NOMO-1 treated with dmso at 0.1 percent for 144 hours (cell line): ENCODE measurements at regions not wholly inside any gene's neighbourhood (a gene's known extent, or its start where the extent isn't known, plus 50 kb on each side); places are given as distances from the start of the nearest gene placed in this dataset.
"Not testable (repeated sequence)": the region's sequence is repeated elsewhere in the genome, so short reads cannot be mapped to it uniquely, and the experiment has no call there.

Experiments
- DNase-seq: peaks from one replicate; lab custom pipeline; 2025; ENCODE audit not compliant: unreplicated experiment; lab: John Stamatoyannopoulos, UW

DNA sequence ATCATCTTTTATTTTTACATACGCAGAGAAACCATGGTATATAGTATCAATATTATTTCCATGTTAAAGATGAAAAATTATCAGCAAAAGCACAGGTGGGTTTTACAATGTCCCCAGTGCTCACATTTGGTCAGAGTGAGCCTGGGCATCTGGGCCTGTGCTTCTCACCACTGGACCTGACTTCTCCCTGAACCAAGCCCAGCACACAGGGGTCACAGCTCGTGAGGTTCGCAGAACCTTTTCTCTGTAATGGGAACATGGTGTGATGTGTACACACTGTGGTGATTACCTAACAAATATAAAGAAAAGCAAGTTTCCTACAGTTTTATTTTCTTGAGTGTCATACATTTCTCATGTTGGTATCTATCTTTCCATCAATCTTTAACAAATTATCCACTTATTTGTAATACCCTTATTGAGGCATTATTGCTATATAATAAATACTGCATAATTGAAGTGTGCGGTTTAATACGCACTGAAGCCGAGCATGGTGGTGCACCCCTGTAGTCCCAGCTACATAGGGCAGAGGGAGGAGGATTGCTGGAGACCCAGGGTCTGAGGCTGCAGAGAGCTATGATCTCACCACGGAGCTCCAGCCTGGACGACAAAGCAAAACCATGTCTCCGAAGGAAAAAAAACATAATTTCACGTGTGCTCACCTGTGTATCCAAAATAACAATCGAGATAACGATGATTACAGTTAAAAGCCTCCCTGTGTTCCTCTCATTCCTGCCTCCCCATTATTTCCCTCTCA, 743.2 kb downstream of the TMEM121 start:
- DNase-seq = no peak

DNA sequence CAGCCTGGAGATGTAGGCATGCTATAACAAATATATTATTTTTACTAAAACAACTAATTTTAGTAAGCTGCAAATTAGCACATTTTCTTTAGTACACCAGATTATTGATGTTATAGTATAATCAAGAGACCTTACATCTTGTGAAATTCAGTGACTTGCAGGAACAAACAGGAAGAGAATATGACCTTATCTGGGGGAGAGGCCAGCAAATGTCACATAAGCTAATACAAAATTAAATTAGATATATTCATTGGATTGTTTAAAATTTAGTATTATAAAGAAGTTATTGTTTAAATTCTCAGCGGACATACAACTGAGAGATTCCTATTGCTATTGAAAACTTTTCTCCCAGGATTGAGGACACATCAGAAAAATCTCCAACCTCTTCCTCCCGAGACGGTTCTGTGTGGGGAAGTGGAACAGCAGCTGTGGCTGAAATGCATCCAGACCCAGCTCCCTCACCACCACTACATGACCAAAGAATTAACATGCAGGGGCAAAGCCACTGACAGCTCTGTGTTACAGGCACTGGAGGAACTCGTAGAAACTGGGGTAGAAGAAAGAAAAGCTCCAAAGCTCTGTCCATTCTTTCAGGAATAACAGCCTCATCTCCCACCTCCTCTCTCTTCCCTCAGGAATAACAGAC, 744.2 kb downstream of the TMEM121 start:
- not testable (repeated sequence) for DNase-seq

DNA sequence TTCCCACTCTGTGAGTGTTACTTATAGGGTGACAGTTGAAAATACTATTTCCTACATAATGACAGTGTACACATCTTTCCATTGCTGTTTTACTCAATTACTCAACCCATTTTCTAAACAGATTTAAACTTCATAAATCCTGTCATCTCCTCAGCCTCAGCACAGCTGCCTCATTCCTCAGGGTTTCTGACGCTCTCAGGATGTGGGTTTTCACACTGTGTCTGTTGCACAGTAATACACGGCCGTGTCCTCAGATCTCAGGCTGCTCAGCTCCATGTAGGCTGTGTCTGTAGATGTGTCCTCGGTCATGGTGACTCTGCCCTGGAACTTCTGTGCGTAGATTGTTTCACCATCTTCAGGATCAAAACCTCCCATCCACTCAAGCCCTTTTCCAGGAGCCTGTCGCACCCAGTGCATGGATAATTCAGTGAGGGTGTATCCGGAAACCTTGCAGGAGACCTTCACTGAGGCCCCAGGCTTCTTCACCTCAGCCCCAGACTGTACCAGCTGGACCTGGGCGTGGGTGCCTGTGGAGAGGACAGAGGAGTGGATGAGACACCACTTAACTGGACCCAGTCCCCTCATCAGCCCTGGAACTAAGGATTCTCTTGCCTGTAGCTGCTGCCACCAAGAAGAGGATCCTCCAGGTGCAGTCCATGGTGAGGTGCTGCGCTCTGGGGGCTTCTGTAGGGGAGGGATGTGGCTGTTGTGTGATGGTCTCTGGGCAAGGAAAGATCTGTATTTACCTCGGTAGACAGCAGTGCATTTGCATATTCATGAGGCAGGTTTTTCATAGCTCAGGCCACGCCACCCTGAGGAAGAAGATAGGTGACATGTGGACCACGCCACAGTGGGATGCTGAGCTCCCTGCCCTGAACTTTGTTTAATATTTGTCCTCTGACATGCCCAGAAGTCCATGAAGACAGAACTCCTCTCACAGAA, 750.2 kb downstream of the TMEM121 start:
- DNase-seq = no peak

DNA sequence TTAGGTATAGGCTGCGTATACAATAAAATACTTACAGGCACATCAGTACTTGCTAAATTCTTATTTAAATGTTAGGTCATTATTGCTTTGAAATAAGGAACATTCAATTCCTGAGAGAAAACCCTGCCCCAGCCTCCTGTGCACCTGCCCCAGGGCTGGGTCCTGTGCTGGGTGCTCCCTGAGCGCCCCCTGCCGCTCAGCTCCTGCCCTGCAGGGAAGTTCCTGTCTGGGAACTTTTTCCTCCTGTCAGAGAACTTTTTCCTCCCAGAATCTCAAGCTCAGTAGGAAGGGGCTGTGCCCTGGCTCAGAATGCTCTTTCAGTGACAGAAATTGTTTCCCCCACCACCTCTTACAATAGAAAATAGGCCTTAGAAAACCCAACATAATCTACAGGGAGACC, 751.1 kb downstream of the TMEM121 start:
- DNase-seq = no peak

DNA sequence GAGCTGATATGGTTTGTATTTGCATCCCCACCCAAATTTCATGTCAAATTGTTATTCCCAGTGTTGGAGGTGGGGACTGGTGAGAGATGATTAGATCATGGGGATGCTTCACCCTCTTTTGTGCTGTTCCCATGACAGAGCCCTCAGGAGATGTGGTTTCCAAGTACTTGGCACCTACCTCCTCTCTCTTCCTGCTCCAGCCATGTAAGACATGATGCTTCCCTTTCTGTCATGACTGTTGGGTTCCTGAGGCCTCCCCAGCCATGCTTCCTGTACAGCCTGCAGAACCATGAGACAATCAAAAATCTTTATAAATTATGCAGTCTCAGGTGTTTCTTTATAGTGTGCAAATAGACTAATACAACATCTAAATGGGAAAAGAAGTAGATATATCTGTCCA, 754.5 kb downstream of the TMEM121 start:
- no peak for DNase-seq

DNA sequence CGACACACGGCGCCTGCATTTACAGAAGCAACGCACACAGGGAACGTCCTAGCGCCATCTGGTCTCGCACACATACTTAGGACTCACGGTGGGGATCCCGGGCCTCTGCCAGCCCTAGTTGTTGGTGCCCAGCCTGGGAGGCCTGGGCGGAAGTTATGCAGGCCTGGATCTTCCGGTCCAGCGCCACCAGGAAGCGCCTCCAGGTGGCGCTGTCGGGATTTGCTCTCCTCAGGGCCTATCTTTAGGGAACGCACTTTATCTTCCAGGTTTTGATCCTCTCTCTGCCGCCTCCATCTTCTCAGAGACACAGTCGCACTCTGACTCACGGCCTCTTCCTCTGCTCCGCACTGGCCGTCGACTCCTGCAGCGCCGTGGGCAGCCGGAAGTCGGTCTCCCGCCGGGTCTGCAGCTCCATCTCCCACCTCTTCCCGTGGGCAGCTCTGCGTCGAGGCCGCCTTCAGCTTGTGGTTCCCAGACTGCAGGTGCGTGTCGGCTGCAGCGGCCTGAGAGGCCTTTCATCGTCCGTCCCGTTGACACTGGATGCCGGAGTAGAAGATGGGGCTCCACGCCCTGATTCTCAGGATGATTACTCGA, 760.4 kb downstream of the TMEM121 start:
- no peak for DNase-seq

DNA sequence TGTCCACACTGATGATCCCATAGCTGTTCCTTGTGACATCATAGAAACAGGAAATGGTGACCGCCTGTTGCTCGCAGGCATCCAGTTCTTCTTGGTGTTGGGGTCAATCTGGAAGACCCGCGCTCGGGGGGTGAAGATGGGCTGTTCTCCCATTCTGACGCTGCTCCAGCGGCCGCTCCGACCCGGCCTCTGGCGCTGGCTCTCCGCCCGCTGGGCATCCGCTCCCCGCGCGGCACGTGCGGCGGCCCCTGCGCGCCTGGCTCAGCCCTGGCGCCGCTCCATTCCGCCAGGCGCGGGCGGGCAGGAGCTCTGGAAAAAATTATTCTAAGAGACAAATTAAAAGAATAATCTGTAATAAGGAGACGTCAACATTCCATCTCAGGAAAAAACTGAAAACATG, 761.1 kb downstream of the TMEM121 start:
- no peak for DNase-seq

DNA sequence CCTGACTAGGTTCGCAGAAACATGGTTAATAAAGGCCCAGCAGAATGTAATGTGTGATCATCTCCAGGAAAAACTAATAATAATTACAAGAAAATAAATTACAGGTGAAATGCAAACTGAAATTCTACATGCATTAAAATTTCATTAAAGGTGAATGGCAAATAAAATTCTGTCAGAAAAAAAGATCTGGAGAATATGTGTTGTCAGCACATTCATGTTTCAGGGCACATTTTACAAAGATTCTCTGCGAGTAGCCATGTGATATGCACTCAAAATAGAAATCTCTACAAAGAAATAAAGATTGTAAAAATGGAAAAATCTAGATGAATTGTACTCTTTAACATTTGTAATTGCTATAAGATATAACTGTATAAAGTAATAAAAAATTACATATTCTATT, 765.2 kb downstream of the TMEM121 start:
- DNase-seq = no peak

DNA sequence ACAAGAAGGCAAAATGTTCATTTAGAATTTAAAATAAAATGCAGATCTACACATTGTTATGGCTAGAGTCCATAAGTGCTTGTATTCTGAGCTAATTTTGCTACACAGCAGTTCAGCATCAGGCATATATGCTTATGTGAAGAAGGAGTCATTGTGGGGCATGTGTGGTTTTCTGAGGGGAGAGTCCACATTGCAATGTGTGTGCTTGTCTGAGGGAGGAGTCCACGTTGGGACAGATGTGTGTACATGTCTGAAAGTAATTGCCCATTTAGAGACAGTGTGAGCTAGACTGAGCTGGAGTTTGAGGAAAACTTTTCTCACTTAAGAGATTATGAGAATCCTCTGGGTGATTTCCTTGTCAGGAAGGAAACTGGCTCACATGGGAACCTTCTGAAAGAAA, 767.9 kb downstream of the TMEM121 start:
- DNase-seq = no peak

DNA sequence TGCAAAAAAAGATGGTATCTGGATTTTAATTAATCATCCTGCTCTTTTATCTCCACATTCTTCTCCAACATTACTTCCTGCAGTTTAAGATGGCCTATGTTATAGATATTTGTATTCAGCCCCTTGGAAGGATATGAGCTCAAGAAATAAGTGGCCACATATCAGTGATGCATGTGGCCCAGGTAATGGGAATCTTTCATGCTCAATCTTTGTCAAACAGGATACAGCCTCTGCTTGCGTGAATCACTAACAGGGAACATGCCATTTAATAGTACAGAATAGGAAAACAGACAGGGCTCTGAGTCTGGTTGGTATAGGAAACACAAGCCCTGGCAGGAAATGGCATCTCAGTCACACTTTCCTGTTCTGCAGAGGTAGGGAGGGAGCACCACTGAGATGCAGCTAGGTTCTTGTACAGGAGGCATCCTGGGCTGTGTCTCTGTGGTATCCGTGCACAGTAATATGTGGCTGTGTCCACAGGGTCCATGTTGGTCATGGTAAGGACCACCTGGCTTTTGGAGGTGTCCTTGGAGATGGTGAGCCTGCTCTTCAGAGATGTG, 774.6 kb downstream of the TMEM121 start:
- DNase-seq = not testable (repeated sequence)

DNA sequence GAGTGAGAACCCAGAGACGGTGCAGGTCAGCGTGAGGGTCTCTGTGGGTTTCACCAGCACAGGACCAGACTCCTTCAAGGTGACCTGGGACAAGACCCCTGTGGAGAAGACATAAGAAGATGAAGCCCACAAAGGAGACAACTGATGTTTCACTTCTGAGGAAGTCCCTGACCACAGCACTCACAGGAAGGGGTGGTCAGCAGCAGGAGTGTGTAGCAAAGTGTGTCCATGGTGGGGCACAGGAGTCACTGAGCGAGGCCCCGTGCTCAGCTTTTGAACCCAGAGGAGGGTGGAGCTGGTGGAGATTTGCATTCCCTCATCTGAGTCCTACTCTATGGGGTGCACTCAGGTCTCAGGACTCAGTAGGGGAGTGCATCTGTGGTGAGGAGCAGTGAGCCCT, 775.2 kb downstream of the TMEM121 start:
- not testable (repeated sequence) for DNase-seq

DNA sequence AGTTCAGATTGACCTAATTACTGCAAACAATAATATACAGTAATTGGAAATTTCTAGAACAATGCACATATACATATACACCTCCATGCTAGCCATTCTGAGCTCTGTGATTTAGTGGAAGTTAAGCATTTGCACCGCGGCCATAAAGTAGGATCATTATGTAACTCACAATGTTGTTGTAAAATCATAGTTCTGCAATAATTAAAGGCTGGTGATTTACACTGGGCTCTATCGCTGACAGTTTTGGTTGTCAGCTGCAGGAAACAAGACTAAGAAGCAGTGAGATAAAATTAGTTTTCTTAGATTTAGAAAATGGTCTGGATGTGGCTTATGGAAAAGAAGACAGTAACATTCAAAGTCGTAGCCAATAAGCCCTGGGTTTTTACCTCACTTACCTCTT, 776.3 kb downstream of the TMEM121 start:
- DNase-seq = no peak

DNA sequence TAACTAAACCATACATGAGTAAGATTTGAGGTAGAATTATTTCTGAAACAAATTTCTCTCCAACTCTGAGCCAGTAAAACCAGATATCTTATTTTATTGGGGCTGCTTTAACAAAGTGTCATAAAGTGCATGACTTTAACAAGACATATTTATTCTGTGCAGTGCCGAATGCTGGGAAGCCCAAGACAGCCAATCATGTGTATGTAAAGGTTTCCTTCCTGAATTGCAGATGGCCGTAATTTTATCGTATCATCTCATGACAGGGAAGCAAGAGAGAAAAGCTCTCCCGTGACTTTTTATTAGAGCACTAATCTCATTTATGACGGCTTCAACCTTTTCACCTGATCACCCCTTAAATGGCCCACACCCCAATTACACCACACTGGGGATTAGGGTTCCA, 777.9 kb downstream of the TMEM121 start:
- no peak for DNase-seq

DNA sequence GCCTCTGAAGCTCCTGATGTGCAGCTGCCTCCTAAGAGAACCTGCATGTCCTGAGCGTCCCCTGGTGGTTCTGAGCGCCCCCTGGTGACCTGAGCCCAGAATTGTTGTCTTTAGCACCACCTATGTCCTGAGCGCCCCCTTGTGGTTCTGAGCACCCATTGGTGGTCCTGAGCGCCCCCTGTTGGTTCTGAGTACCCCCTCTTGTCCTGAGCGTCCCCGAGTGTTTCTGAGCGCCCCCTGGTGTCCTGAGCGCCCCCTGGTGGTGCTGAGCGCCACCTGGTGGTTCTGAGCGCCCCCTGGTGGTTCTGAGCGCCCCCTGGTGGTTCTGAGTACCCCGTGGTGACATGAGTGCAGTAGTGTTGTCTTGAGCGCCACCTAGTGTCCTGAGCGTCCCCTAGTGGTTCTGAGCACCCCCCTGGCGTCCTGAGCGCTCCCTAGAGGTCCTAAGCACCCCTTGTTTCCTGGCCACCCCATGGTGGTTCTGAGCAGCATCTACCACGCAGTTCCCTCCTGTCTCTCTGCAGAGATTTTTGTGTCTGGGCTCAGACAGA, 782.5 kb downstream of the TMEM121 start:
- DNase-seq = no peak

DNA sequence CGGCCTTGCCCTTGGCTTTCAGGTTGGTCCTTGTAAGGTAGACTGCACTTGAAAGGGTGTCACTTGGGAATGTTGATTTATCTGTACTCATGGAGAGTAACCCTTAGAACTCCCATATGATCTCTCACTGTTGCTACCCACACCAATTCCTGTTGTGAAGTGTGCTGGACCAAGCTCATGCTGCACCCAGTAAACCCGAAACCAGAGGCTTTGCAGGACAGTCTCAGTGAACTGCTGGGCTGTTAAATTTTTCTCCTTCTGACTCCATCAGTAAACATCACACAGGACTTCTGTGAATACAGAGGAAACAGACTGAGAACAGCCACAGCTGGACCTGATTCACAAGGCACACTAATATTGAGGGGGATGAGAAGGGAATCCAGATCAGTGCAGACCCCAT, 783.0 kb downstream of the TMEM121 start:
- no peak for DNase-seq

DNA sequence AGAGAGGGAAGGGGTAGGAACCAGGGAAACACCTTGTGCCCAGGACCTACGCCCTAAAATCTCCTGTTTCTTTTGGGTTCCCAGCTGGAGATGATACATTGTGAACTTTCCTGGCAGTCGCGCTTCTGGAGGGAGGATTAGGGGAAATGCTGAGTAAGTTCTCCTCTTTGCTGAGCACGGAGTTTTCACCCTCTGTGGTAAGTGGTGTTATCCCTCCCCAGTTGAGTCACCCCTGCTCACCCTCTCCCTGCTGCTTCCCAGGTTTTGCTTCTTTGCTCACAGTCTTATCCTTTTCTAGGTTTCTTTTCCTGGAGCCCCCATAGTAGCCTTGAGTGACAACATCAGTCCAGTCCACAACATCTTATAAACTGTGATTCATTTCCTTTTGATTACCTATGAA, 789.1 kb downstream of the TMEM121 start:
- no peak for DNase-seq

DNA sequence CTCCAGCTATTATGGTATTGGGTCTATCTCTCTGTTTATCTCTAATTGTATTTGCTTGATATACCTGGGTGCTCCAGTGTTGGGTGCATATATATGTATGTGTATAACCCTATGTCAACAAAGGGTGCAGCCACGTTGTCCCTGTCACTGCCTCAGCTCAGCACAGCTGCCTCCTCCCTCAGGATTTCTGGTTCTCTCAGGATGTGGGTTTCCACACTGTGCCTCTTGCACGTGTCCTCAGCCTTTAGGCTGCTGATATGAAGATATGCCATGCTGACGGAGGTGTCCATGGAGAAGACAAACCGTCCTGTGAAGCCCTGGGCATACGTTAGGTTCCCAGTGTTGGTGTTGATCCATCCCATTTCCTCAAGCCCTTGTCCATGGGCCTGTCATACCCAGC, 791.2 kb downstream of the TMEM121 start:
- no peak for DNase-seq

DNA sequence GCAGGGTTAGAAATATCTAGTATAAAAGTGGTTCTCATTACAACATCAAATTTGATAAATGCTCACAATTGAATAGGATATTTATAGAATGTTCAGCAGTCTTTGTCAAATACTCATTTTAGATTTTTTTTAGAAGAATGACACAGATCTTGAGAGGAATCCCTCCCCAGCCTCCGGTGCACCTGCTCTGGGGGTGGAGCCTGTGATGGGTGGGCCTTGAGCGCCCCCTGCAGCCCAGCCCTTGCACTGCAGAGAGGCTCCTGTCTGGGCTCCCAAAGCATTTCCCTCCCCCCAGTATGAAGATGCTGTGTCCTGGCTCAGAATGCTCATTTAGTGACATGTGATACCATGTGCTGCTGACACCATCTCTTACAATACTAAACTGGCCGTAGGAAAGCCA, 792.3 kb downstream of the TMEM121 start:
- no peak for DNase-seq

DNA sequence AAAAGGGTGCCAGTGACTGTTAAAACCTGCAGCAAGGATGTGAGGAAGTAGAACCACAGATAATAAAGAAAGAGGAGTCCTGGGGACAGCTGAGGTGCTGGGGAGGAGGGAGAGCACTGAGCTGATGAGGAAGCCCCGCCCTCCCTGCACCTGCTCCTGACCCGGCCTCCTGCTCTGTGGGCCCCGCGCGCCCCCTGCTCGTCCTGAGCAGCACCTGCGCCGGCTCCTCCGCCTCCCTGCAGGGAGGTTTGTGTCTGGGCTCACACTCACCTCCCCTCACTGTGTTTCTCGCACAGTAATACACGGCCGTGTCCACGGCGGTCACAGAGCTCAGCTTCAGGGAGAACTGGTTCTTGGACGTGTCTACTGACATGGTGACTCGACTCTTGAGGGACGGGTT, 797.6 kb downstream of the TMEM121 start:
- DNase-seq = not testable (repeated sequence)

DNA sequence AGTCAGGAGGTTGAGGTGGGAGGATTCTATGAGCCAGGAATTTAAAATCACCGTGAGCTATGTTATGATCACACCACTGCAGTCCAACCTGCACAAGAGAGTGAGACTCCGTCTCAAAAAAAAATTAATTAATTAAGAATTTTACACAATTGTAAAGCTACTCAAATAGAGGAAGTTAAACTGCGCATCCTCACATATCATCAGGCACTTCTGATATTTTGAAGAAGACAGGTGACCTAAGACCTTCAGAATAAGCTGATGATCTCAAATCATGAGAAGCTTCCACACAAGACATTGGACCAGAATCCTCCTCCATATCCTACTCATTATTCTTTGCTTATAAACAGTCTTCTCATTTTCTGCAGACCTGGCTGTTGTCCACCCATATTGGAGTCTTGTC, 800.9 kb downstream of the TMEM121 start:
- no peak for DNase-seq
